Activated CD8-positive, alpha-beta memory T cell treated with anti-CD3 and anti-CD28 coated beads for 1 hour (primary cell): ENCODE measurements at regions not wholly inside any gene's neighbourhood (a gene's known extent, or its start where the extent isn't known, plus 50 kb on each side); places are given as distances from the start of the nearest gene placed in this dataset.

Source experiments
- DNase-seq, 2 donors: peaks; one replicate each; pipeline ENCODE4 v3.0.0-alpha.2; 2020; ENCODE audit warnings: low read depth in 1 of 2; ENCODE audit errors: extremely low read depth in 1 of 2

- DNase-seq = no peak
Measured at GRCh38 chr15:93228546-93228945, 139.5 kb upstream of the RGMA start.

GRCh38 chr15:93223803-93224202 lies 134.8 kb upstream of the RGMA start:
- DNase-seq = no peak

GRCh38 chr15:93221759-93222158 lies 132.7 kb upstream of the RGMA start:
- no peak for DNase-seq

GRCh38 chr15:93219859-93220420 lies 130.9 kb upstream of the RGMA start:
- no peak for DNase-seq

- DNase-seq = no peak
Measured at GRCh38 chr15:93217343-93217742, 128.3 kb upstream of the RGMA start.

- no peak for DNase-seq
Measured at GRCh38 chr15:93214106-93214505, 125.1 kb upstream of the RGMA start.

- no peak for DNase-seq
Measured at GRCh38 chr15:93213281-93213680, 124.3 kb upstream of the RGMA start.

GRCh38 chr15:93212578-93212977 lies 123.6 kb upstream of the RGMA start:
- DNase-seq = no peak

GRCh38 chr15:93210995-93211394 lies 122.0 kb upstream of the RGMA start:
- no peak for DNase-seq

GRCh38 chr15:93209690-93210445 lies 120.9 kb upstream of the RGMA start:
- no peak for DNase-seq

GRCh38 chr15:93206893-93207292 lies 117.9 kb upstream of the RGMA start:
- no peak for DNase-seq

- no peak for DNase-seq
Measured at GRCh38 chr15:93205413-93205812, 116.4 kb upstream of the RGMA start.

GRCh38 chr15:93203036-93203435 lies 114.0 kb upstream of the RGMA start:
- DNase-seq = no peak

- DNase-seq = no peak
Measured at GRCh38 chr15:93202405-93202804, 113.4 kb upstream of the RGMA start.

GRCh38 chr15:93201940-93202339 lies 112.9 kb upstream of the RGMA start:
- no peak for DNase-seq

- no peak for DNase-seq
Measured at GRCh38 chr15:93200837-93201226, 111.8 kb upstream of the RGMA start.

- DNase-seq = no peak
Measured at GRCh38 chr15:93200081-93200836, 111.2 kb upstream of the RGMA start.

- DNase-seq = no peak
Measured at GRCh38 chr15:93196135-93196670, 107.2 kb upstream of the RGMA start.

GRCh38 chr15:93195109-93195508 lies 106.1 kb upstream of the RGMA start:
- DNase-seq = no peak

- DNase-seq = no peak
Measured at GRCh38 chr15:93190238-93190637, 101.2 kb upstream of the RGMA start.

GRCh38 chr15:93189561-93189960 lies 100.5 kb upstream of the RGMA start:
- no peak for DNase-seq

- DNase-seq = no peak
Measured at GRCh38 chr15:93188236-93188635, 99.2 kb upstream of the RGMA start.
